PC-3 (cell line): ENCODE measurements at regions not wholly inside any gene's neighbourhood (a gene's known extent, or its start where the extent isn't known, plus 50 kb on each side); places are given as distances from the start of the nearest gene placed in this dataset.

Experiments
- EZH2 ChIP-seq: fragments of 300-600 bp; sonication (generic); IDR thresholded peaks from one replicate; pipeline ENCODE4 v1.6.1; 2017; ENCODE audit warnings: antibody characterized with exemption, mild to moderate bottlenecking, low read length; ENCODE audit not compliant: unreplicated experiment
- EZH2phosphoT487 ChIP-seq: fragments of 300-600 bp; sonication (generic); IDR thresholded peaks from 2 replicates; pipeline ENCODE4 v1.6.1; 2018; ENCODE audit warnings: mild to moderate bottlenecking, antibody characterized with exemption, low read length, borderline replicate concordance
- TF ChIP-seq, protein P1 (sequence below): fragments of 300-600 bp; sonication (generic); conservative IDR thresholded peaks from 2 replicates; pipeline ENCODE4 v1.5.1; 2017; ENCODE audit warnings: antibody characterized with exemption, low read depth, mild to moderate bottlenecking, low read length

DNA sequence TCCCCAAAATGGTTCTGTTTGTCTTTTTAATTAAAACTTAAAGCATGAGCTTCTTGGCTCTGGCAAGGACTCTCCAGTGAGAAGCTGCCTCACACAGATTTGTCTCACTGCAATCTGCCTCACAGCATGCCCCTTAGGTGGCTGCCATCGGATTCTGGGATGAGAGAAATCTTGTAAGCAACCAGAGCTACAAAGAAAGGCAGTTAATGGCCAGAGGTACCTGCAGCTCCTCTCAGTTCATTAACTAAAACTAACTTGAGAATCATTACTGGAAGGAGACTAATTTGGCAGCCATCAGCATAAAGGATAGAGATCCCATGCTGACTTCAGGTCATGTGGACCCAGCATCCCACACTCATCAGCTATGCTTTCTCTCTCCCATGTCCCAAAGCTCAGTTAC is 220.6 kb upstream of the DMAC1 start:
- TF ChIP-seq, protein P1, sequence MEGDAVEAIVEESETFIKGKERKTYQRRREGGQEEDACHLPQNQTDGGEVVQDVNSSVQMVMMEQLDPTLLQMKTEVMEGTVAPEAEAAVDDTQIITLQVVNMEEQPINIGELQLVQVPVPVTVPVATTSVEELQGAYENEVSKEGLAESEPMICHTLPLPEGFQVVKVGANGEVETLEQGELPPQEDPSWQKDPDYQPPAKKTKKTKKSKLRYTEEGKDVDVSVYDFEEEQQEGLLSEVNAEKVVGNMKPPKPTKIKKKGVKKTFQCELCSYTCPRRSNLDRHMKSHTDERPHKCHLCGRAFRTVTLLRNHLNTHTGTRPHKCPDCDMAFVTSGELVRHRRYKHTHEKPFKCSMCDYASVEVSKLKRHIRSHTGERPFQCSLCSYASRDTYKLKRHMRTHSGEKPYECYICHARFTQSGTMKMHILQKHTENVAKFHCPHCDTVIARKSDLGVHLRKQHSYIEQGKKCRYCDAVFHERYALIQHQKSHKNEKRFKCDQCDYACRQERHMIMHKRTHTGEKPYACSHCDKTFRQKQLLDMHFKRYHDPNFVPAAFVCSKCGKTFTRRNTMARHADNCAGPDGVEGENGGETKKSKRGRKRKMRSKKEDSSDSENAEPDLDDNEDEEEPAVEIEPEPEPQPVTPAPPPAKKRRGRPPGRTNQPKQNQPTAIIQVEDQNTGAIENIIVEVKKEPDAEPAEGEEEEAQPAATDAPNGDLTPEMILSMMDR, result no peak
- TF ChIP-seq EZH2, result no peak
- no peak for TF ChIP-seq EZH2phosphoT487
